B cell (primary cell): ENCODE measurements at regions not wholly inside any gene's neighbourhood (a gene's known extent, or its start where the extent isn't known, plus 50 kb on each side); places are given as distances from the start of the nearest gene placed in this dataset.

Experiments used
- EZH2 ChIP-seq: IDR thresholded peaks from 2 replicates; pipeline ENCODE4 v1.6.1; 2012; ENCODE audit warnings: borderline replicate concordance, low read depth, mild to moderate bottlenecking, moderate library complexity, low read length; ENCODE audit not compliant: insufficient read depth, poor library complexity, severe bottlenecking
- TF ChIP-seq, protein P1 (sequence below): fragments of 200-600 bp; IDR thresholded peaks from one replicate; pipeline ENCODE4 v1.8.0; 2022; ENCODE audit warnings: antibody characterized with exemption, mild to moderate bottlenecking

DNA sequence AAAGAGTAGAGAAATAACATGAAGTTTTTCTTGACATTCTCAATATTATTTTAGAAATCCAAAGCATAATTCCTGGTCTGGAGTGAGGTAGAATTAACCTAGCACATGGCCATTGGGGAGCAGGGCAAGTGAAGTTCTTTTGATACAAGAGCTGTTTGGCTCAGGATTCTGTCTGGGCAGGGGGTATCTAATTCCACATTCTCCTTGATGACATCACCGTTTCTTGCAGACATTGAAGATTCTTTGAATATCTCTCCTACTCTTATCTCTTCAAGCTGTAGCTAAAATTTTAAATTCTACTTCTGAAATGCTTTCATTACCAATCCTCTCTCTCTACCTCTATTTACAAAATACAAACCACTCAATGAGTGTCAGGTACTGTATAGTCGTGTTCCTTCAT, 138.2 kb upstream of the TENM4 start:
- TF ChIP-seq, protein P1, sequence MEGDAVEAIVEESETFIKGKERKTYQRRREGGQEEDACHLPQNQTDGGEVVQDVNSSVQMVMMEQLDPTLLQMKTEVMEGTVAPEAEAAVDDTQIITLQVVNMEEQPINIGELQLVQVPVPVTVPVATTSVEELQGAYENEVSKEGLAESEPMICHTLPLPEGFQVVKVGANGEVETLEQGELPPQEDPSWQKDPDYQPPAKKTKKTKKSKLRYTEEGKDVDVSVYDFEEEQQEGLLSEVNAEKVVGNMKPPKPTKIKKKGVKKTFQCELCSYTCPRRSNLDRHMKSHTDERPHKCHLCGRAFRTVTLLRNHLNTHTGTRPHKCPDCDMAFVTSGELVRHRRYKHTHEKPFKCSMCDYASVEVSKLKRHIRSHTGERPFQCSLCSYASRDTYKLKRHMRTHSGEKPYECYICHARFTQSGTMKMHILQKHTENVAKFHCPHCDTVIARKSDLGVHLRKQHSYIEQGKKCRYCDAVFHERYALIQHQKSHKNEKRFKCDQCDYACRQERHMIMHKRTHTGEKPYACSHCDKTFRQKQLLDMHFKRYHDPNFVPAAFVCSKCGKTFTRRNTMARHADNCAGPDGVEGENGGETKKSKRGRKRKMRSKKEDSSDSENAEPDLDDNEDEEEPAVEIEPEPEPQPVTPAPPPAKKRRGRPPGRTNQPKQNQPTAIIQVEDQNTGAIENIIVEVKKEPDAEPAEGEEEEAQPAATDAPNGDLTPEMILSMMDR, result no peak
- no peak for TF ChIP-seq EZH2
